NT2/D1 (cell line): ENCODE measurements at regions not wholly inside any gene's neighbourhood (a gene's known extent, or its start where the extent isn't known, plus 50 kb on each side); places are given as distances from the start of the nearest gene placed in this dataset.

Experiments
- SUZ12 ChIP-seq: IDR thresholded peaks from 2 replicates; pipeline ENCODE4 v1.6.1; 2011; ENCODE audit not compliant: insufficient read length, insufficient read depth; ENCODE audit errors: extremely low read depth
- YY1 ChIP-seq: IDR thresholded peaks from 2 replicates; pipeline ENCODE4 v1.6.1; 2011; ENCODE audit not compliant: insufficient read length, insufficient read depth
- ZNF274 ChIP-seq: IDR thresholded peaks from 2 replicates; pipeline ENCODE4 v1.6.1; 2011; ENCODE audit warnings: mild to moderate bottlenecking, low read depth, low read length

- TF ChIP-seq ZNF274 (no peak), SUZ12 (no peak), YY1 (no peak)
These were observed 1426.9 kb upstream of the EYS start for GRCh38 chr6:67133973-67134372.
